ENCODE measurements at regions not wholly inside any gene's neighbourhood (a gene's known extent, or its start where the extent isn't known, plus 50 kb on each side); places are given as distances from the start of the nearest gene placed in this dataset.
"Not testable (repeated sequence)": the region's sequence is repeated elsewhere in the genome, so short reads cannot be mapped to it uniquely, and the experiment has no call there.

GRCh38 chr7:156522801-156523200, 117.8 kb upstream of the RNF32 start:
- Mint-ChIP-seq H3K9me3 (no peaks in the 10 kb centered on the region), H3K36me3 (ENCODE audit: low read depth) (no peaks in the 10 kb centered on the region), H3K27me3 (ENCODE audit: insufficient read depth) (peaks cover 17% of the 10 kb centered on the region), H3K4me3 (no peak overlapping the region), H3K27ac (no peak overlapping the region), H3K4me1 (ENCODE audit: low read depth) (no peaks in the 10 kb centered on the region)
- intact Hi-C loops (cut with micrococcal nuclease), result no loop called here
- DNase-seq (ENCODE audit: low spot score), result no peak

GRCh38 chr7:156519070-156519469, 121.5 kb upstream of the RNF32 start:
- H3K9me3 Mint-ChIP-seq, result no peaks in the 10 kb centered on the region

DNA sequence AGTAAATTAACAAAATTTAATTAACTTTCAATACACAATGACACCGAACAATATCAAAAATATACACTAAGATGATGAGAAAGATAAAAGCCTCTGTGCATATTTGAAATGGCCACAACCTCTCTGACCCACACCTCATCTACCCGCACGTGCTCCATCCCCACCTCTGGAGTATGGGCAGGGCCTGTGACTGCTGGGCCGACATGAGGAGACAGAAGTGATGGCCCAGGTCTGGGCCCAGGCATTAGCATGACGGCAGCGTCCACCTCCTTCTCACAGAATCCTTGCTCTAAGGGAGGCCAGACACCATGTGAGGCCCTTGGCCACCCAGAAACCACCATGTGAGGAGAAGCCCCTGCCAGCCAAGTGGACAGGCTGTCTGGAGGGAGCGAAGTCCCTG, 122.1 kb upstream of the RNF32 start:
- Mint-ChIP-seq H3K36me3 (ENCODE audit: low read depth) (no peaks in the 10 kb centered on the region), H3K9me3 (no peaks in the 10 kb centered on the region), H3K27ac (no peak overlapping the region), H3K27me3 (ENCODE audit: insufficient read depth) (peaks cover 14% of the 10 kb centered on the region), H3K4me1 (ENCODE audit: low read depth) (no peaks in the 10 kb centered on the region), H3K4me3 (no peak overlapping the region)
- intact Hi-C loops (cut with micrococcal nuclease), result no loop called here
- no peak for DNase-seq (ENCODE audit: low spot score)

More at GRCh38 chr7:156519070-156519469, 121.5 kb upstream of the RNF32 start:
- Mint-ChIP-seq H3K4me3 (no peak overlapping the region), H3K27ac (no peak overlapping the region), H3K4me1 (ENCODE audit: low read depth) (no peaks in the 10 kb centered on the region), H3K27me3 (ENCODE audit: insufficient read depth) (peaks cover 11% of the 10 kb centered on the region), H3K36me3 (ENCODE audit: low read depth) (no peaks in the 10 kb centered on the region)
- DNase-seq (ENCODE audit: low spot score), result no peak
- intact Hi-C loops (cut with micrococcal nuclease), result no loop called here

DNA sequence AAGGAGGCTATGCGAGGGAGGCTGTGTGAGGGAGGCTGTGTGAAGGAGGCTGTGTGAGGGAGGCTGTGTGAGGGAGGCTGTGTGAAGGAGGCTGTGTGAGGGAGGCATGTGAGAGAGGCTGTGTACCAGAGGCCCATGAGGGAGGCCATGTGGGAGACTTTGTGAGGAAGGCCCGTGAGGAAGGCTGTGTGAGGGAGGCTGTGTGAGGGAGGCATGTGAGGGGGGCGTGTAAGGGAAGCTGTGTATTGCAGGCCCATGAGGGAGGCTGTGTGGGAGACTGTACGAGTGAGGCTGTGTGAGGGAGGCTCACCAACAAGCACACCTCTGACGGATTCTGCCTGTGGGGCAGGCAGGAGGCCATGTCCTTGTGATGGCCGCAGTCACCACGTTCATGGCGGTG, 122.7 kb upstream of the RNF32 start:
- H3K4me1 Mint-ChIP-seq (ENCODE audit: low read depth); H3K27ac Mint-ChIP-seq; H3K9me3 Mint-ChIP-seq; H3K36me3 Mint-ChIP-seq (ENCODE audit: low read depth); intact Hi-C loops (cut with micrococcal nuclease); DNase-seq (ENCODE audit: low spot score); H3K4me3 Mint-ChIP-seq: not testable (repeated sequence)
- H3K27me3 Mint-ChIP-seq (ENCODE audit: insufficient read depth), result peaks cover 14% of the 10 kb centered on the region

DNA sequence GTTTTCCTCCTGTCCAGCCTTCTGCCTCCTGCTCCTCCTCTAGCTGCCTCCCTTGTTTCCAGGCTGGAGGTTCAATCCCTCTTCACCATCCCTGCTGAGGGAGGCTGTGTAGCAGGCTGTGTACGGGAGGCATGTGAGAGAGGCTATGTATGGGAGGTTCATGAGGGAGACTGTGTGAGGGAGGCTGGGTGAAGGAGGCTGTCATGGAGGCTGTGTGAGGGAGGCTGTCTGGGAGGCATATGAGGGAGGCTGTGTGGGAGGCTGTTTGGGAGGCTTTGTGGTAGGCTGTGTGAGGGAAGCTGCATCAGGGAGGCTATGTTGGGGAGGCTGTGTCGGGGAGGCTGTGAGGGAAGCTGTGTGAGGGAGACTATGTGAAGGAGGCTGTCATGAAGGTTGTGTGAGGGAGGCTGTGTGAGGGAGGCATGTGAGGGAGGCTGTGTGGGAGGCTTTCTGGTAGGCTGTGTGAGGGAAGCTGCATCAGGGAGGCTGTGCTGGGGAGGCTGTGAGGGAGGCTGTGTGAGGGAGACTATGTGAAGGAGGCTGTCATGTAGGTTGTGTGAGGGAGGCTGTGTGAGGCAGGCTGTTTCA, 123.7 kb upstream of the RNF32 start:
- Mint-ChIP-seq H3K36me3 (ENCODE audit: low read depth) (no peaks in the 10 kb centered on the region), H3K9me3 (no peaks in the 10 kb centered on the region), H3K27me3 (ENCODE audit: insufficient read depth) (peaks cover 14% of the 10 kb centered on the region), H3K4me1 (ENCODE audit: low read depth) (no peaks in the 10 kb centered on the region), H3K27ac (no peak overlapping the region), H3K4me3 (no peak overlapping the region)
- no peak for DNase-seq (ENCODE audit: low spot score)
- intact Hi-C loops (cut with micrococcal nuclease), result no loop called here

- intact Hi-C loops (cut with micrococcal nuclease), result no loop called here
- no peak for DNase-seq (ENCODE audit: low spot score)
- no peak overlapping the region for H3K4me3 Mint-ChIP-seq
- H3K4me1 Mint-ChIP-seq (ENCODE audit: low read depth), result no peaks in the 10 kb centered on the region
- no peaks in the 10 kb centered on the region for H3K36me3 Mint-ChIP-seq (ENCODE audit: low read depth)
- peaks cover 3% of the 10 kb centered on the region for H3K9me3 Mint-ChIP-seq
- H3K27me3 Mint-ChIP-seq (ENCODE audit: insufficient read depth), result peaks cover 11% of the 10 kb centered on the region
- no peak overlapping the region for H3K27ac Mint-ChIP-seq
These were observed 124.4 kb upstream of the RNF32 start for GRCh38 chr7:156515911-156516790.

GRCh38 chr7:156514851-156515250, 125.7 kb upstream of the RNF32 start:
- intact Hi-C loops (cut with micrococcal nuclease), result no loop called here
- peaks cover 13% of the 10 kb centered on the region for H3K27me3 Mint-ChIP-seq (ENCODE audit: insufficient read depth)
- peaks cover 13% of the 10 kb centered on the region for H3K9me3 Mint-ChIP-seq
- no peak overlapping the region for H3K4me3 Mint-ChIP-seq
- no peak for DNase-seq (ENCODE audit: low spot score)
- H3K36me3 Mint-ChIP-seq (ENCODE audit: low read depth), result no peaks in the 10 kb centered on the region
- no peak overlapping the region for H3K27ac Mint-ChIP-seq
- no peaks in the 10 kb centered on the region for H3K4me1 Mint-ChIP-seq (ENCODE audit: low read depth)

- no peak overlapping the region for H3K27ac Mint-ChIP-seq
- intact Hi-C loops (cut with micrococcal nuclease), result no loop called here
- H3K4me1 Mint-ChIP-seq (ENCODE audit: low read depth), result no peaks in the 10 kb centered on the region
- no peak overlapping the region for H3K4me3 Mint-ChIP-seq
- H3K9me3 Mint-ChIP-seq, result peaks cover 17% of the 10 kb centered on the region
- H3K27me3 Mint-ChIP-seq (ENCODE audit: insufficient read depth), result peaks cover 11% of the 10 kb centered on the region
- H3K36me3 Mint-ChIP-seq (ENCODE audit: low read depth), result no peaks in the 10 kb centered on the region
- DNase-seq (ENCODE audit: low spot score), result no peak
These were observed 129.1 kb upstream of the RNF32 start for GRCh38 chr7:156511426-156511825.

DNA sequence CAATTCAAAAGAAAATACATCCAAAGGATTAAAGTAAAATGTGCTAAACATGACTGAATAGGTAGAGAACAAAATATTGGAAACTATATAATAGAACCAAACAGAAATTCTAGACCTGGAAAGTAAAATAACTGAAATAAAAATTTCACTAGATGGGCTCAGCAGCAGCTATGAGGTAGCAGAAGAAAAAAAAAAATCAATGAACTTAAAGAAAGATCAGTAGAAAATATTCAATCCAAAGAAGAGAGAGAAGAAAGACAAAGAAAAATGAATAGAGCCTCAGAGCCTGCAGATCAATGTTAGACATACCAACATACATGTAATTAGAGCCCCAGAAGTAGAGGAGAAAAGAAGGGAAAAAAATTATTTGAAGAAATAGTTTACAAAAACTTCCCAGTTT, 129.6 kb upstream of the RNF32 start:
- intact Hi-C loops (cut with micrococcal nuclease), result no loop called here
- Mint-ChIP-seq H3K4me1 (ENCODE audit: low read depth) (no peaks in the 10 kb centered on the region), H3K4me3 (no peak overlapping the region), H3K27me3 (ENCODE audit: insufficient read depth) (peaks cover 11% of the 10 kb centered on the region), H3K36me3 (ENCODE audit: low read depth) (no peaks in the 10 kb centered on the region), H3K27ac (no peak overlapping the region), H3K9me3 (peaks cover 17% of the 10 kb centered on the region)
- DNase-seq (ENCODE audit: low spot score), result no peak

DNA sequence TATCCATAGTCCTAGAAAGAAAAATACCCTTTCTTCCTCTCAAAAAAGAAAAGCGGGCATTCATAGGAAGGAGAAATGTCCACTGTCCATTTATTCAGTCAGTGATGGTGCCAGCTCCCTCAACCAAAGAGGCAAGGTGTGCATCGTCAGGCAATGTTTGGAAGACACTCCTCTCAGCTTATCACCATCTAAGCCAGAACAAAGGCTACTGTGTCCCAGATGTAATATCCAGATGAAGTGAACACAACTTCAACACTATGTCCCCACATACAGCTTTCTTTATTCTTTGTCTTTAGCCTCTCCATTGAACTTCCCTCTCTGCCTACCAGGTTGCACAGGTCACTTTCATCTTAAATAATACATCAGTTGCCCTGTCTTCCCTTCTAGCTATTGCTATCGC, 131.4 kb upstream of the RNF32 start:
- no peak for DNase-seq (ENCODE audit: low spot score)
- Mint-ChIP-seq H3K4me3 (no peak overlapping the region), H3K9me3 (peaks cover 17% of the 10 kb centered on the region), H3K27ac (no peak overlapping the region), H3K36me3 (ENCODE audit: low read depth) (no peaks in the 10 kb centered on the region), H3K4me1 (ENCODE audit: low read depth) (no peaks in the 10 kb centered on the region), H3K27me3 (ENCODE audit: insufficient read depth) (peaks cover 12% of the 10 kb centered on the region)
- intact Hi-C loops (cut with micrococcal nuclease), result no loop called here

GRCh38 chr7:156505876-156506275, 134.7 kb upstream of the RNF32 start:
- no peak for DNase-seq (ENCODE audit: low spot score)
- Mint-ChIP-seq H3K4me3 (no peak overlapping the region), H3K27me3 (ENCODE audit: insufficient read depth) (peaks cover 3% of the 10 kb centered on the region), H3K27ac (no peak overlapping the region), H3K9me3 (peaks cover 11% of the 10 kb centered on the region), H3K4me1 (ENCODE audit: low read depth) (no peaks in the 10 kb centered on the region), H3K36me3 (ENCODE audit: low read depth) (no peaks in the 10 kb centered on the region)
- intact Hi-C loops (cut with micrococcal nuclease), result no loop called here

GRCh38 chr7:156504687-156505545, 135.7 kb upstream of the RNF32 start:
- Mint-ChIP-seq H3K4me1 (ENCODE audit: low read depth) (no peaks in the 10 kb centered on the region), H3K27ac (no peak overlapping the region), H3K36me3 (ENCODE audit: low read depth) (no peaks in the 10 kb centered on the region), H3K4me3 (no peak overlapping the region), H3K27me3 (ENCODE audit: insufficient read depth) (peaks cover 5% of the 10 kb centered on the region), H3K9me3 (peaks cover 4% of the 10 kb centered on the region)
- no peak for DNase-seq (ENCODE audit: low spot score)
- intact Hi-C loops (cut with micrococcal nuclease), result no loop called here

- Mint-ChIP-seq H3K4me1 (ENCODE audit: low read depth) (no peaks in the 10 kb centered on the region), H3K27ac (no peak overlapping the region), H3K36me3 (ENCODE audit: low read depth) (no peaks in the 10 kb centered on the region), H3K9me3 (peaks cover 4% of the 10 kb centered on the region), H3K4me3 (no peak overlapping the region), H3K27me3 (ENCODE audit: insufficient read depth) (peaks cover 3% of the 10 kb centered on the region)
- no peak for DNase-seq (ENCODE audit: low spot score)
- intact Hi-C loops (cut with micrococcal nuclease), result no loop called here
These were observed 136.6 kb upstream of the RNF32 start for GRCh38 chr7:156504006-156504405.

Measured in activated T-helper 1 cell treated with anti-CD3 and anti-CD28 coated beads, Interleukin-12 subunit alpha, Interleukin-12 subunit beta, Interleukin-2, Interleukin-4 antibody, amounts not matched to agents 30 ng/mL and 10 ng/mL and 1 ng/mL, durations not matched to agents 14 hours and 24 hours and 36 hours (primary cell).